GM12872 (cell line): ENCODE measurements at regions not wholly inside any gene's neighbourhood (a gene's known extent, or its start where the extent isn't known, plus 50 kb on each side); places are given as distances from the start of the nearest gene placed in this dataset.

Experiments
- CTCF ChIP-seq: IDR thresholded peaks from 3 replicates; pipeline ENCODE4 v1.5.1; 2011; ENCODE audit warnings: low read depth, mild to moderate bottlenecking, low read length, moderate library complexity; ENCODE audit not compliant: insufficient read depth

GRCh38 chr2:150109912-150110311 is 377.6 kb downstream of the RND3 start:
- TF ChIP-seq CTCF: no peak

- no peak for TF ChIP-seq CTCF
Observed at GRCh38 chr2:150109028-150109427, 378.4 kb downstream of the RND3 start.

GRCh38 chr2:150107816-150108215 is 379.7 kb downstream of the RND3 start:
- TF ChIP-seq CTCF: no peak

- TF ChIP-seq CTCF: no peak
Observed at GRCh38 chr2:150107170-150107569, 380.3 kb downstream of the RND3 start.

GRCh38 chr2:150101947-150102346 is 385.5 kb downstream of the RND3 start:
- TF ChIP-seq CTCF: no peak

GRCh38 chr2:150100834-150101233 is 386.6 kb downstream of the RND3 start:
- no peak for TF ChIP-seq CTCF

- no peak for TF ChIP-seq CTCF
Observed at GRCh38 chr2:150100336-150100735, 387.1 kb downstream of the RND3 start.

- TF ChIP-seq CTCF: no peak
Observed at GRCh38 chr2:150099805-150100204, 387.7 kb downstream of the RND3 start.
